Neuron (in vitro differentiated cells): ENCODE measurements at regions not wholly inside any gene's neighbourhood (a gene's known extent, or its start where the extent isn't known, plus 50 kb on each side); places are given as distances from the start of the nearest gene placed in this dataset.

Experiments used
- H2AFZ ChIP-seq: one replicate; pipeline ENCODE4 v1.6.1; 2013; ENCODE audit warnings: low read depth, mild to moderate bottlenecking, inconsistent platforms, low read length, moderate library complexity
- H3K27me3 ChIP-seq: one replicate; pipeline ENCODE4 v1.6.1; 2013; ENCODE audit warnings: low read length; ENCODE audit not compliant: insufficient read depth
- H3K36me3 ChIP-seq: one replicate; pipeline ENCODE4 v1.6.1; 2013; ENCODE audit warnings: low read length; ENCODE audit not compliant: insufficient read depth
- H3K4me1 ChIP-seq: one replicate; pipeline ENCODE4 v1.6.1; 2013; ENCODE audit warnings: low read length; ENCODE audit not compliant: insufficient read depth
- H3K4me3 ChIP-seq: 2 replicates; pipeline ENCODE4 v1.5.1; 2013; ENCODE audit warnings: mild to moderate bottlenecking, low read length, moderate library complexity
- H3K9me3 ChIP-seq: one replicate; pipeline ENCODE4 v1.6.1; 2013; ENCODE audit warnings: low read length

DNA sequence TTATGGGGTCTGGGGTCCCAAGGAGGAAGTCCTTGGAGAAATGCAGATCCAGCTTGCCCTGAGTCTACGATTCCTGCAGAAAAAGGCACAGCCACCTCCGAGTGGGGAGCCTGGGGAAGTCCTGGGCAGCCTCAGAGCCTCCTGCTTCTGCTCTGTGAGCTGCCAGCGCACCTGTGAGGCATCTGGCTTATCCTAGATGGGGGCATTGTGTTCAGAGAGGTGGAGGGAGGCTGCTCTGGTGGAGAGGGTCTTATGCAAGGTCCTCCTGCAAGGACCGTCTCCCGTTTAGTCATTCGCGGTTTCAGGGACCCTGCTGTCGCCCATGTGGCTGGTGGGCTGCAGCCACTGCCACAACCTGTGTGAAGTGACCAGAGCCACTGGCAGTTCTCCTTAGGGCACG is 53.0 kb upstream of the PRMT8 start:
- Histone ChIP-seq H2AFZ (no peak overlapping the region), H3K4me1 (no peaks in the 10 kb centered on the region), H3K36me3 (no peaks in the 10 kb centered on the region), H3K27me3 (peaks cover 2% of the 10 kb centered on the region), H3K9me3 (no peaks in the 10 kb centered on the region), H3K4me3 (no peak overlapping the region)

DNA sequence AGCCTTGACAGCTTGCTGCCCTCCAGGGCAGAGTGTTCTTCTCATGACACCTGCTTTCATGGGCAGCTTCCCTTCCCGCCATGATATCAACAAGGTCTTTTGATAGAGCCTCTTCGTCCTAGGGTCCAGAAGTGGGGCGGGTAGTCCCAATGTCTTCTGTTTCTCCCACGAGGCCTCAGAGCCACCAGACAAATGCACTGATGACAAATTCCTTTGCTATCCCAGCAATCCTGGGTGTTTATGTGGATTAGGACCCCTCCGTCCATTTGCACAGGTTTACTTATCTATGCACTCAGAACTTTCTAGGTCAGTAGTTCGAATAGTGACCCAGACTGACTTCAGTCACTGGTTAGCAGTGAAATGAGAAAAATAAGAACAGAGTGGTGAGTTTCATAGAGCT is 52.6 kb upstream of the PRMT8 start:
- peaks cover 2% of the 10 kb centered on the region for H3K27me3 ChIP-seq
- no peaks in the 10 kb centered on the region for H3K36me3 ChIP-seq

More for the DNA sequence above, 52.6 kb upstream of the PRMT8 start:
- Histone ChIP-seq H3K9me3 (no peaks in the 10 kb centered on the region), H3K4me1 (no peaks in the 10 kb centered on the region), H2AFZ (no peak overlapping the region), H3K4me3 (no peak overlapping the region)
